ENCODE measurements at regions not wholly inside any gene's neighbourhood (a gene's known extent, or its start where the extent isn't known, plus 50 kb on each side); places are given as distances from the start of the nearest gene placed in this dataset.

GRCh38 chr3:196131921-196132320, 50.0 kb upstream of the TFRC start:
- TF ChIP-seq NFXL1 (IDR thresholded peaks at IDR 0.05; ENCODE audit: borderline replicate concordance) (no peak), SP1 (IDR thresholded peaks at IDR 0.05; ENCODE audit: low read depth, low read length) (no peak), ZNF217 (IDR thresholded peaks at IDR 0.05) (no peak), SRF (IDR thresholded peaks at IDR 0.05; ENCODE audit: low read depth in 2 of 2, low read length in 2 of 2) (no peak), ASH2L (IDR thresholded peaks at IDR 0.05; ENCODE audit: borderline replicate concordance, low read depth) (no peak), KLF5 (IDR thresholded peaks at IDR 0.05; ENCODE audit: partially characterized antibody) (no peak), EP300 (IDR thresholded peaks at IDR 0.05; ENCODE audit: borderline replicate concordance in 1 of 2, control insufficient read depth in 1 of 2, low read depth in 2 of 2, low read length in 2 of 2) (no peak), CHD2 (IDR thresholded peaks at IDR 0.05; ENCODE audit: borderline replicate concordance, low read depth, low read length) (no peak), PBX3 (IDR thresholded peaks at IDR 0.05; ENCODE audit: insufficient replicate concordance, low read depth, low read length) (no peak), E4F1 (IDR thresholded peaks at IDR 0.05; ENCODE audit: borderline replicate concordance, partially characterized antibody) (no peak), IRF3 (IDR thresholded peaks at IDR 0.05) (no peak), ETV6 (conservative IDR thresholded peaks at IDR 0.05 in 1 of 2, IDR thresholded peaks at IDR 0.05 in 1 of 2; ENCODE audit: borderline replicate concordance in 1 of 2, low read depth in 1 of 2) (no peak), ZBED1 (IDR thresholded peaks at IDR 0.05; ENCODE audit: borderline replicate concordance) (no peak), EZH2 (IDR thresholded peaks at IDR 0.05; ENCODE audit: borderline replicate concordance, control insufficient read depth, low read depth, low read length) (no peak)
- TF ChIP-seq, protein P1, sequence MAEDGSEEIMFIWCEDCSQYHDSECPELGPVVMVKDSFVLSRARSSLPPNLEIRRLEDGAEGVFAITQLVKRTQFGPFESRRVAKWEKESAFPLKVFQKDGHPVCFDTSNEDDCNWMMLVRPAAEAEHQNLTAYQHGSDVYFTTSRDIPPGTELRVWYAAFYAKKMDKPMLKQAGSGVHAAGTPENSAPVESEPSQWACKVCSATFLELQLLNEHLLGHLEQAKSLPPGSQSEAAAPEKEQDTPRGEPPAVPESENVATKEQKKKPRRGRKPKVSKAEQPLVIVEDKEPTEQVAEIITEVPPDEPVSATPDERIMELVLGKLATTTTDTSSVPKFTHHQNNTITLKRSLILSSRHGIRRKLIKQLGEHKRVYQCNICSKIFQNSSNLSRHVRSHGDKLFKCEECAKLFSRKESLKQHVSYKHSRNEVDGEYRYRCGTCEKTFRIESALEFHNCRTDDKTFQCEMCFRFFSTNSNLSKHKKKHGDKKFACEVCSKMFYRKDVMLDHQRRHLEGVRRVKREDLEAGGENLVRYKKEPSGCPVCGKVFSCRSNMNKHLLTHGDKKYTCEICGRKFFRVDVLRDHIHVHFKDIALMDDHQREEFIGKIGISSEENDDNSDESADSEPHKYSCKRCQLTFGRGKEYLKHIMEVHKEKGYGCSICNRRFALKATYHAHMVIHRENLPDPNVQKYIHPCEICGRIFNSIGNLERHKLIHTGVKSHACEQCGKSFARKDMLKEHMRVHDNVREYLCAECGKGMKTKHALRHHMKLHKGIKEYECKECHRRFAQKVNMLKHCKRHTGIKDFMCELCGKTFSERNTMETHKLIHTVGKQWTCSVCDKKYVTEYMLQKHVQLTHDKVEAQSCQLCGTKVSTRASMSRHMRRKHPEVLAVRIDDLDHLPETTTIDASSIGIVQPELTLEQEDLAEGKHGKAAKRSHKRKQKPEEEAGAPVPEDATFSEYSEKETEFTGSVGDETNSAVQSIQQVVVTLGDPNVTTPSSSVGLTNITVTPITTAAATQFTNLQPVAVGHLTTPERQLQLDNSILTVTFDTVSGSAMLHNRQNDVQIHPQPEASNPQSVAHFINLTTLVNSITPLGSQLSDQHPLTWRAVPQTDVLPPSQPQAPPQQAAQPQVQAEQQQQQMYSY (CRISPR knock-in tag; IDR thresholded peaks at IDR 0.05) = no peak
- H3K9me3 ChIP-seq (replicated peaks; ENCODE audit: control insufficient read depth, insufficient read depth, low read length) = no peaks in the 10 kb centered on the region
- BruUV-seq (replicated peaks) = no TSS peak
- FAIRE-seq (no peak), ATAC-seq (no peak), DNase-seq (ENCODE audit: low read depth, low spot score) (no peak)
- H3K27me3 ChIP-seq (replicated peaks in 1 of 2; ENCODE audit: control insufficient read depth in 2 of 2, insufficient read depth in 2 of 2, low read length in 1 of 2) = no peaks in the 10 kb centered on the region
- intact Hi-C loops (cut with micrococcal nuclease; ENCODE audit: unreplicated experiment) (no loop called here), in situ Hi-C loops (cut with MboI) (no loop called here)
- 92% methylated on average over 13 of the region's 13 CpGs for WGBS (ENCODE audit: insufficient coverage, insufficient replicate concordance, low lambda C conversion rate, missing lambda C conversion rate)
- peaks cover 15% of the 10 kb centered on the region for H3K4me1 ChIP-seq (ENCODE audit: control insufficient read depth, insufficient read depth, low read length)
- H4K20me1 ChIP-seq (ENCODE audit: control insufficient read depth, insufficient read depth) = no peaks in the 10 kb centered on the region
- POLR2A ChIA-PET = interaction anchor here (1.0 to 1.2 kb wide), 3 partner anchors 10 to 28 kb away, joined by 3 to 6 read pairs (median 3); no protein-coding TSS in a partner anchor
- H3K4me3 ChIP-seq = no peak overlapping the region
- H3K79me2 ChIP-seq (ENCODE audit: control insufficient read depth, insufficient read depth, low read length) = no peaks in the 10 kb centered on the region
- no peak overlapping the region for H3K4me2 ChIP-seq (ENCODE audit: control insufficient read depth, insufficient read depth)
- SMC1A ChIA-PET (ENCODE audit: uncharacterized antibody, unreplicated experiment) = interaction anchor here (0.7 to 1.5 kb wide), 4 partner anchors 11 to 58 kb away, joined by 3 to 5 read pairs (median 3); no protein-coding TSS in a partner anchor
- CTCF ChIA-PET = no interaction called here
- RAD21 ChIA-PET (ENCODE audit: unreplicated experiment) = no interaction called here
- H3K36me3 ChIP-seq (ENCODE audit: control insufficient read depth in 2 of 2, insufficient read depth in 2 of 2, low read length in 1 of 2) = no peaks in the 10 kb centered on the region
- H3K9ac ChIP-seq (ENCODE audit: control insufficient read depth, insufficient read depth, low read length) = no peak overlapping the region
- no peak overlapping the region for H3K27ac ChIP-seq (ENCODE audit: control insufficient read depth, insufficient read depth)
- H2AFZ ChIP-seq (ENCODE audit: control insufficient read depth, low read depth, low read length) = no peak overlapping the region

Data from GM12878 (cell line).